ENCODE measurements at regions not wholly inside any gene's neighbourhood (a gene's known extent, or its start where the extent isn't known, plus 50 kb on each side); places are given as distances from the start of the nearest gene placed in this dataset.
A peak's percentile ranks its signal among the peaks of the same experiment; 100 is the strongest.
"Not testable (repeated sequence)": the region's sequence is repeated elsewhere in the genome, so short reads cannot be mapped to it uniquely, and the experiment has no call there.

- no peak for DNase-seq (ENCODE audit: low read depth)
Observed at GRCh38 chr14:30218907-30219306, 291.3 kb upstream of the PRKD1 start.

GRCh38 chr14:30221546-30221945 is 293.9 kb upstream of the PRKD1 start:
- no peak for DNase-seq (ENCODE audit: low read depth)

GRCh38 chr14:30223385-30223785 is 295.7 kb upstream of the PRKD1 start:
- peak; percentile 80 for DNase-seq (ENCODE audit: low read depth)

GRCh38 chr14:30223966-30224365 is 296.3 kb upstream of the PRKD1 start:
- no peak for DNase-seq (ENCODE audit: low read depth)

- DNase-seq (ENCODE audit: low read depth) = peak; percentile 24
Observed at GRCh38 chr14:30225176-30225575, 297.5 kb upstream of the PRKD1 start.

GRCh38 chr14:30227436-30227835 is 299.8 kb upstream of the PRKD1 start:
- peak; percentile 18 for DNase-seq (ENCODE audit: low read depth)

GRCh38 chr14:30227876-30228275 is 300.2 kb upstream of the PRKD1 start:
- peak; percentile 45 for DNase-seq (ENCODE audit: low read depth)

GRCh38 chr14:30230719-30231118 is 303.1 kb upstream of the PRKD1 start:
- DNase-seq (ENCODE audit: low read depth) = no peak

- no peak for DNase-seq (ENCODE audit: low read depth)
Observed at GRCh38 chr14:30234966-30235365, 307.3 kb upstream of the PRKD1 start.

GRCh38 chr14:30235485-30235884 is 307.8 kb upstream of the PRKD1 start:
- no peak for DNase-seq (ENCODE audit: low read depth)

- DNase-seq (ENCODE audit: low read depth) = no peak
Observed at GRCh38 chr14:30238936-30239335, 311.3 kb upstream of the PRKD1 start.

- DNase-seq (ENCODE audit: low read depth) = no peak
Observed at GRCh38 chr14:30240018-30240417, 312.4 kb upstream of the PRKD1 start.

GRCh38 chr14:30240685-30241084 is 313.0 kb upstream of the PRKD1 start:
- no peak for DNase-seq (ENCODE audit: low read depth)

GRCh38 chr14:30242744-30243143 is 315.1 kb upstream of the PRKD1 start:
- DNase-seq (ENCODE audit: low read depth) = no peak

- no peak for DNase-seq (ENCODE audit: low read depth)
Observed at GRCh38 chr14:30243207-30243606, 315.6 kb upstream of the PRKD1 start.

GRCh38 chr14:30243805-30244204 is 315.2 kb upstream of the G2E3 start:
- no peak for DNase-seq (ENCODE audit: low read depth)

- not testable (repeated sequence) for DNase-seq (ENCODE audit: low read depth)
Observed at GRCh38 chr14:30244348-30244747, 314.6 kb upstream of the G2E3 start.

- no peak for DNase-seq (ENCODE audit: low read depth)
Observed at GRCh38 chr14:30251017-30251416, 307.9 kb upstream of the G2E3 start.

GRCh38 chr14:30251557-30252100 is 307.3 kb upstream of the G2E3 start:
- DNase-seq (ENCODE audit: low read depth) = no peak

GRCh38 chr14:30252151-30252550 is 306.8 kb upstream of the G2E3 start:
- DNase-seq (ENCODE audit: low read depth) = no peak

- DNase-seq (ENCODE audit: low read depth) = peak; percentile 15
Observed at GRCh38 chr14:30252783-30253674, 305.9 kb upstream of the G2E3 start.

GRCh38 chr14:30256627-30257026 is 302.3 kb upstream of the G2E3 start:
- DNase-seq (ENCODE audit: low read depth) = no peak
